ENCODE measurements at regions not wholly inside any gene's neighbourhood (a gene's known extent, or its start where the extent isn't known, plus 50 kb on each side); places are given as distances from the start of the nearest gene placed in this dataset.
A peak's percentile ranks its signal among the peaks of the same experiment; 100 is the strongest.
"Not testable (repeated sequence)": the region's sequence is repeated elsewhere in the genome, so short reads cannot be mapped to it uniquely, and the experiment has no call there.

DNA sequence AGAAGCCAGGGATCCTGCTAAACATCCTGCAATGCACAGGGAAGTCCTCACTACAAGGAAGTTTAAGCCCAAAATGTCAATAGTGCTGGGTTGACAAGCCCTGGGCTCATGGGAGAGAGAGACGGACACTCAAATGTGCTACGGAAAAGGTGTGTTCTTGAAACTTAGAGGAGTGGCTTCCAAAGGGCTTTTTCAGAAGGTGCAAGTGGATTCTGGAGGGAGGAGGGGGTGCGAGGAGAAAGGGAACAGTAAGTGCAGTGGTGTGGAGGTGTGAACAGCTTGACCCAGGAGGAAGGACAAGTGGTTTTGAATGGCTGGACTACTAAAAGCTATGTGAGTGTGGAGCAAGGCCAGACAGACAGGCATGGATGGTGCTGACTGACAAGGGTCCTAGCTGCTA is 50.4 kb upstream of the CECR2 start:
- no peak for DNase-seq

GRCh38 chr22:17315310-17315709 is 54.0 kb upstream of the CECR2 start:
- DNase-seq: no peak

DNA sequence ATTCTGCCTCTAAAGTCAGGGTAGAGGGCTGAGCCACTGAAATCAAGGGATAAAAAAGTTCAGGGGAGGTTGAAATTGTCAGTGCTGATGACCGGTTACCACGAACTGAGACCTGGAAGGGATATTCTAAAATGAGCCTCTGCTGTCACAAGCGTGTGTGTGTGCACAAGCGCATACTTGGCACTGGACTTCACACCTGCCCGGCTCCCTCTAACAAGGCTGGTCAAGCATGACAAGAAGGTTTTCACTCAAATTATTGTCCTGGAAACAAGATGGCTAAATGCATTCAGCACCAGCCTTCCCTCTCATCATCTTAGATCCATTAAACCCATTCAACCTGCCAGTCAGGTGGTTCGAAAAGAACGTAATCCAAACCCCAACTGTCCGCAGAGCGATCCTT is 54.8 kb upstream of the CECR2 start:
- no peak for DNase-seq

GRCh38 chr22:17313626-17314025 is 55.6 kb upstream of the CECR2 start:
- DNase-seq: no peak

- no peak for DNase-seq
Observed at GRCh38 chr22:17307566-17307965, 61.7 kb upstream of the CECR2 start.

DNA sequence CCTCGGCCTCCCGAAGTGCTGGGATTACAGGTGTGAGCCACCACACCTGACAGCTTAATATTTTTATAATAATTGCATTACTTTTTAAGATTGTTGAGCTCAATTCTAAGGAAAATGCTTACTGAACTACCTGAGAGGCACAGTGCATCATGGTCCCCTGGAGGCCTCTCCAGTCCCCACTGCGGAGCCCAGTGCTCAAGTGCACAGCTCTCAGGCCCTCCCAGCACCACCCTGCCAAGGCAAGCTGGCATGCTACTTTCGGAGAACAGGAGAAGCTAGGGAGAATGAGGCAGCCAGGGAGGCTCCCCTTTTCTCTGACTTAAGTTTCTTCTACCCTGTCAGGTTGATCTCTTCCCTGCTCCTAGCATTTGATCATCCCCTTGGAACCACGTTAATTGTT is 64.2 kb upstream of the CECR2 start:
- no peak for DNase-seq

GRCh38 chr22:17303840-17304779 is 65.2 kb upstream of the CECR2 start:
- DNase-seq: peak; percentile 22

GRCh38 chr22:17303441-17303839 is 65.8 kb upstream of the CECR2 start:
- DNase-seq: no peak

- no peak for DNase-seq
Observed at GRCh38 chr22:17302616-17303015, 66.6 kb upstream of the CECR2 start.

DNA sequence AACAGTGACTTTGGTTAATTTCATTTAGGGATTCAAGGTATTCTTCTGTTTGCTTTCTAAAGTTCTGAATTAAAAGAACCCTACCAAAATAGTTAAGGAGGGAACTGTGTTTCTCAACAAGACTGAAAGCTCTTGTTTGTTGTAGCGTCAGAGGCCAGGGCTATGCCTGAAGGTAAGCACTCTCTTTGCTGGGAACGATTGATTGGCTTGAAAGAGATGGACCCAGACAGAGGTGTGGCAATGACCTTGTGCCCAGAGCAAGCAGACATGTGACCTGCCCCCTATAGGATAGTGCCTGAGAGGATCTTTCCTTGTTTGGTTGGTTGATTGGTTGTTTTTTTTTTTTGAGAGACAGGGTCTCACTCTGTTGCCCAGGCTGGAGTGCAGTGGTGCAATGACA is 68.3 kb upstream of the CECR2 start:
- no peak for DNase-seq

GRCh38 chr22:17298805-17299502 is 70.3 kb upstream of the CECR2 start:
- not testable (repeated sequence) for DNase-seq

GRCh38 chr22:17285656-17286055 is 66.4 kb upstream of the ADA2 start:
- no peak for DNase-seq

DNA sequence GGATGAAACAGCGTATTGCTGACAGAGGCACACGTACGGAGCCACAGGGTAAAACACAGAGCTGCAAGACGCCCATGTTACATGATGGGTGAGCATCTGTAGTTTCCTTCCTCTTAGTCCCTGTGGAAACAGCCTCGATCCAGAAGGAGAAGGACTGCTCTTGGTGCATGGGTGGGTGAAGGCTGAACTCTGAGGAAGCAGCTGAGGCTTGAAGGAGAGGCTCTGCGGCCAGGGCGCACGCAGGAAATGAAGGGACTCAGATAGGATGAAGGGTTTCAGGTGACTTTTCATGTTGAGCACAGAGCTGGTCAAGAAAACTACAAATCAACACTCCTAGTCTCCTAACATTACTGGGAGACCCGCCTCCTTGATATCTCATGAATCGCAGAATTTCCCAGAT is 65.7 kb upstream of the ADA2 start:
- no peak for DNase-seq

DNA sequence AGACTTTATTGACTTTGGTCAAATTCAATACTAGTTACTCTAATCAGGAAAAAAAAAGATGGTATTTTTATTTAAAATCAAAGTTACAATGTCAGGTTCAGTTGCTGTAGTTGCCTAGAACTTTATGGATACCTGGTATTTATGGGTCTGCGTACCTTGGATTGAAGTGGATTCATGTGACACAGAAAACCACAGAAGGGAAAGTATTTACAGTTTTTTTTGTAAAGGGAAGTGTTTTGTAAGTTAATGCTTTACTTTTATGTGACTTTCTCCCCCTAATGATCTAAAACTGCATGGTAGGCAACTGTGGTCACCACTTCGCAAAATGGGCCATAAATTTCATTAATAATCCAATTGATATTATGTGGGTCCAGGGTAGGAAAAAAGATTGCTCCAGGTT is 65.2 kb upstream of the ADA2 start:
- DNase-seq: no peak

- DNase-seq: not testable (repeated sequence)
Observed at GRCh38 chr22:17283865-17284264, 64.6 kb upstream of the ADA2 start.

GRCh38 chr22:17283423-17283822 is 64.2 kb upstream of the ADA2 start:
- no peak for DNase-seq

DNA sequence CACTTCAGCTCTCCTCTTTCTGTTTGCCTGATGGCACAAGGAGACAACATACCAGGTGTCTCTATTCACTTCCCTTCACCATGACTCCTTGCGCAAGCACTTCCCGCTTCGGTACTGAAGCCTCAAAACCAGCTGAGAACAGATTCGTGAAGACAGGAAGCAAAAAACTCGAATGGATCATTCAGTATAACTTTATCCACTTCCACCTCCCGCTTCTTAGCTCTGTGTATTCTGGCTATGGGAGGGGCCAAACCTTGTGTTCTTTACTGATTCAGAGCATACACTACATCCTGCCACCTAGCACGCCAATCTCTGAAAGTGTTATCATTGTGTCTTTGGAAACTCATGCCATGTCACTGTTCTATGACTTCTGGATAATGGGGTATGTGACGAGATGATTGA is 62.2 kb upstream of the ADA2 start:
- no peak for DNase-seq

GRCh38 chr22:17281026-17281425 is 61.8 kb upstream of the ADA2 start:
- DNase-seq: no peak

DNA sequence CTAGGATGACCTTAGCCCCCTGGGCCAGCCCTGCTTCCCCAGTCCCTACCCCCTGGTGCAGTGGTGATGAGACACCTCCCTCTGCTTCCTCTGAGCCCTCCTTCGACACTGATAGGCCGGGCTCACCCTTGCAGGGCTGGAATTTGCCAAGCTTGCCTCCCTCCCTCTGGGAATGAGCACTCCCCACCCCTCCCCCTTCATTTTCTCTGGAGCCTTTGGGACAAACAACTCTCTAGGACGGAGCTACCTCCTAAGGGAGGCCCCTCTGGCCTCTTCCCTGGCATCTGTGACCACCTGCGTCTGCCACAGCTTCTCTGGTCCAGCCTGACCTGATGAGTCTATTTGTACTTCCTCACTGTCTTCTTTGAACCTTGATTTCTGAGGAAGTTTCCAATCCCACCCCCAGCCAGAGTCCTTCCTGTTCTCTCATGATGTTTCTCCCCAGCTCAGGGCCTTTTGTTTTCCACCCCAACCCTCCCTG is 53.3 kb upstream of the ADA2 start:
- peak; percentile 66 for DNase-seq

DNA sequence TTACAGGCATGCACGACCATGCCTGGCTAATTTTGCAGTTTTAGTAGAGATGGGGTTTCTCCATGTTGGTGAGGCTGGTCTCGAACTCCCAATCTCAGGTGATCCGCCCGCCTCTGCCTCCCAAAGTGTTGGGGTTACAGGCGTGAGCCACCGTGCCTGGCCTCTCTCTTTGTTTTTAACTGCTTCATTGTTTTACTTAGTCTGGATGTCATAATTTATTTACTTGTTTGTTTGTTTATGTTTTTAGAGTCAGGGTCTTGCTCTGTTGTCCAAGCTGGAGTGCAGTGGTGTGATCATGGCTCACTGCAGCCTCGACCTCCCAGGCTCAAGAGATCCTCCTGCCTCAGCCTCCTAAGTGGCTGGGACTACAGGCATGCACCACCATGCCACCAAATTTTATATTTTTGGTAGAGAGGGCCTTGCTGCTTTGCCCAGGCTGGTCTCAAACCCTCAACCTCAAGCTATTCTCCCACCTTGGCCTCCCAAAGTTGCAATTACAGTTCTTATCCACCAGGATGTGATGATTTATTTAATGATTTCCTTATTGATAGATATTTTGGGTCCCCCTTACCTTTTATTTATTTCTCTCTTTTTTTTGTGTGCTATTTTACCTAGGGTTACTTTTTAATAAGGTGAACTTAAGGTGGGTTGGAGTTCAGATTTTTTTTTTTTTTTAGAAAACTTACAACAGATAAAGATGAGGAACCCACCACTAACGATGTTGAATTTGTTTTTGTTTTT is 52.6 kb upstream of the ADA2 start:
- no peak for DNase-seq

- DNase-seq: peak; percentile 39
Observed at GRCh38 chr22:17269607-17270261, 50.5 kb upstream of the ADA2 start.

GRCh38 chr22:17269224-17269606 is 50.0 kb upstream of the ADA2 start:
- peak; percentile 15 for DNase-seq

All from retina (tissue), 1 donor.